ENCODE measurements at regions not wholly inside any gene's neighbourhood (a gene's known extent, or its start where the extent isn't known, plus 50 kb on each side); places are given as distances from the start of the nearest gene placed in this dataset.
"Not testable (repeated sequence)": the region's sequence is repeated elsewhere in the genome, so short reads cannot be mapped to it uniquely, and the experiment has no call there.

GRCh38 chr16:32947336-32947735 is 246.7 kb upstream of the TP53TG3C start:
- H3K27me3 ChIP-seq; H3K27ac ChIP-seq; H3K4me1 ChIP-seq; H3K4me3 ChIP-seq; intact Hi-C loops (cut with DNase I); ATAC-seq; H3K9me3 ChIP-seq; DNase-seq; H3K36me3 ChIP-seq: not testable (repeated sequence)

- H3K36me3 ChIP-seq; H3K4me3 ChIP-seq; ATAC-seq; DNase-seq; H3K27me3 ChIP-seq; H3K4me1 ChIP-seq; intact Hi-C loops (cut with DNase I); H3K27ac ChIP-seq; H3K9me3 ChIP-seq: not testable (repeated sequence)
Observed at GRCh38 chr16:32946041-32946560, 247.9 kb upstream of the TP53TG3C start.

- H3K4me3 ChIP-seq; H3K27ac ChIP-seq; intact Hi-C loops (cut with DNase I); H3K27me3 ChIP-seq; DNase-seq; ATAC-seq; H3K36me3 ChIP-seq; H3K9me3 ChIP-seq; H3K4me1 ChIP-seq: not testable (repeated sequence)
Observed at GRCh38 chr16:32945311-32945710, 248.7 kb upstream of the TP53TG3C start.

GRCh38 chr16:32939845-32940244 is 254.2 kb upstream of the TP53TG3C start:
- H3K4me1 ChIP-seq; intact Hi-C loops (cut with DNase I); H3K27me3 ChIP-seq; H3K36me3 ChIP-seq; H3K9me3 ChIP-seq; DNase-seq; ATAC-seq; H3K27ac ChIP-seq; H3K4me3 ChIP-seq: not testable (repeated sequence)

- H3K27me3 ChIP-seq; H3K4me1 ChIP-seq; H3K27ac ChIP-seq; intact Hi-C loops (cut with DNase I); H3K36me3 ChIP-seq; DNase-seq; ATAC-seq; H3K9me3 ChIP-seq; H3K4me3 ChIP-seq: not testable (repeated sequence)
Observed at GRCh38 chr16:32937929-32938328, 256.1 kb upstream of the TP53TG3C start.

GRCh38 chr16:32932240-32933040 is 256.5 kb upstream of the TP53TG3 start:
- H3K9me3 ChIP-seq; H3K4me1 ChIP-seq; H3K27ac ChIP-seq; intact Hi-C loops (cut with DNase I); H3K4me3 ChIP-seq; H3K36me3 ChIP-seq; H3K27me3 ChIP-seq; DNase-seq: not testable (repeated sequence)
- ATAC-seq = peak; percentile 65

GRCh38 chr16:32925192-32925591 is 249.2 kb upstream of the TP53TG3 start:
- H3K36me3 ChIP-seq; H3K27ac ChIP-seq; ATAC-seq; H3K4me3 ChIP-seq; H3K9me3 ChIP-seq; H3K4me1 ChIP-seq; DNase-seq; H3K27me3 ChIP-seq; intact Hi-C loops (cut with DNase I): not testable (repeated sequence)

- H3K9me3 ChIP-seq; H3K36me3 ChIP-seq; H3K27ac ChIP-seq; DNase-seq; intact Hi-C loops (cut with DNase I); H3K4me1 ChIP-seq; H3K27me3 ChIP-seq; H3K4me3 ChIP-seq; ATAC-seq: not testable (repeated sequence)
Observed at GRCh38 chr16:32922578-32922977, 246.6 kb upstream of the TP53TG3 start.

GRCh38 chr16:32915346-32915745 is 239.4 kb upstream of the TP53TG3 start:
- H3K4me1 ChIP-seq; intact Hi-C loops (cut with DNase I); ATAC-seq; DNase-seq; H3K27ac ChIP-seq; H3K27me3 ChIP-seq; H3K4me3 ChIP-seq; H3K36me3 ChIP-seq; H3K9me3 ChIP-seq: not testable (repeated sequence)

- ATAC-seq; H3K27me3 ChIP-seq; H3K4me3 ChIP-seq; intact Hi-C loops (cut with DNase I); H3K4me1 ChIP-seq; H3K9me3 ChIP-seq; H3K36me3 ChIP-seq; H3K27ac ChIP-seq; DNase-seq: not testable (repeated sequence)
Observed at GRCh38 chr16:32897782-32898181, 221.8 kb upstream of the TP53TG3 start.

GRCh38 chr16:32885392-32885791 is 209.4 kb upstream of the TP53TG3 start:
- ATAC-seq; DNase-seq; intact Hi-C loops (cut with DNase I); H3K9me3 ChIP-seq; H3K27me3 ChIP-seq; H3K4me1 ChIP-seq; H3K36me3 ChIP-seq; H3K4me3 ChIP-seq; H3K27ac ChIP-seq: not testable (repeated sequence)

GRCh38 chr16:32884556-32884955 is 208.6 kb upstream of the TP53TG3 start:
- H3K4me3 ChIP-seq; DNase-seq; H3K9me3 ChIP-seq; H3K4me1 ChIP-seq; intact Hi-C loops (cut with DNase I); H3K36me3 ChIP-seq; ATAC-seq; H3K27ac ChIP-seq; H3K27me3 ChIP-seq: not testable (repeated sequence)

- ATAC-seq, H3K27me3 ChIP-seq: not testable (repeated sequence)
Observed at GRCh38 chr16:32882328-32882857, 206.4 kb upstream of the TP53TG3 start.

GRCh38 chr16:32881631-32882030 is 205.7 kb upstream of the TP53TG3 start:
- intact Hi-C loops (cut with DNase I); H3K4me1 ChIP-seq; H3K9me3 ChIP-seq; ATAC-seq; H3K4me3 ChIP-seq; H3K27ac ChIP-seq; DNase-seq; H3K36me3 ChIP-seq; H3K27me3 ChIP-seq: not testable (repeated sequence)

More at GRCh38 chr16:32882328-32882857, 206.4 kb upstream of the TP53TG3 start:
- H3K27ac ChIP-seq; H3K9me3 ChIP-seq; H3K4me1 ChIP-seq; intact Hi-C loops (cut with DNase I); H3K4me3 ChIP-seq; DNase-seq; H3K36me3 ChIP-seq: not testable (repeated sequence)

Measured in upper lobe of right lung (tissue), 1 donor.